Endodermal cell (in vitro differentiated cells): ENCODE measurements at regions not wholly inside any gene's neighbourhood (a gene's known extent, or its start where the extent isn't known, plus 50 kb on each side); places are given as distances from the start of the nearest gene placed in this dataset.

Experiments
- DNase-seq: peaks from one replicate; pipeline ENCODE4 v3.0.0-alpha.2; 2017
- H3K27ac ChIP-seq: 2 replicates; pipeline ENCODE4 v1.5.1; 2013; ENCODE audit warnings: mild to moderate bottlenecking, low read depth, low read length, moderate library complexity
- H3K27me3 ChIP-seq: 2 replicates; pipeline ENCODE4 v1.6.1; 2013; ENCODE audit warnings: mild to moderate bottlenecking, low read length, moderate library complexity; ENCODE audit not compliant: insufficient read depth, control insufficient read depth, poor library complexity, severe bottlenecking
- H3K36me3 ChIP-seq: 2 replicates; pipeline ENCODE4 v1.7.0; 2013; ENCODE audit warnings: mild to moderate bottlenecking, low read length, moderate library complexity; ENCODE audit not compliant: control insufficient read depth, insufficient read depth
- H3K4me1 ChIP-seq: one replicate; pipeline ENCODE4 v1.7.0; 2013; ENCODE audit warnings: low read length; ENCODE audit not compliant: control insufficient read depth, insufficient read depth
- H3K4me3 ChIP-seq: 2 replicates; pipeline ENCODE4 v1.5.1; 2013; ENCODE audit warnings: mild to moderate bottlenecking, low read length, moderate library complexity
- H3K9ac ChIP-seq: 2 replicates; pipeline ENCODE4 v1.6.1; 2013; ENCODE audit warnings: mild to moderate bottlenecking, low read length, moderate library complexity; ENCODE audit not compliant: poor library complexity, severe bottlenecking; ENCODE audit errors: extremely low read depth
- H3K9me3 ChIP-seq: 2 replicates; pipeline ENCODE4 v1.6.1; 2013; ENCODE audit warnings: mild to moderate bottlenecking, low read length, moderate library complexity; ENCODE audit not compliant: control insufficient read depth
- H3K27ac Mint-ChIP-seq: 2 replicates; pipeline ENCODE4 v1.8.0; 2020; ENCODE audit warnings: mixed read lengths
- H3K27me3 Mint-ChIP-seq: 2 replicates; pipeline ENCODE4 v1.8.0; 2021; ENCODE audit warnings: mild to moderate bottlenecking, mixed read lengths; ENCODE audit not compliant: insufficient read depth
- H3K36me3 Mint-ChIP-seq: 2 replicates; pipeline ENCODE4 v1.8.0; 2020; ENCODE audit warnings: low read depth, mixed read lengths
- H3K4me1 Mint-ChIP-seq: 2 replicates; pipeline ENCODE4 v1.8.0; 2020; ENCODE audit warnings: mixed read lengths
- H3K4me3 Mint-ChIP-seq: 2 replicates; pipeline ENCODE4 v1.8.0; 2020; ENCODE audit warnings: mild to moderate bottlenecking, moderate library complexity, mixed read lengths
- H3K9me3 Mint-ChIP-seq: 2 replicates; pipeline ENCODE4 v1.8.0; 2020; ENCODE audit warnings: mild to moderate bottlenecking, mixed read lengths
- WGBS, 2 experiments: methylation state at CpG; one replicate each; pipeline versions ENCODE4 v1.1.5 to v1.1.7; 2013; ENCODE audit warnings: missing lambda C conversion rate in 2 of 2, mixed read lengths in 1 of 2; ENCODE audit not compliant: insufficient coverage in 1 of 2, insufficient read length in 1 of 2; 5-methylcytosine and 5-hydroxymethylcytosine counted together
- TF ChIP-seq, protein P1 (sequence below): fragments of 200-600 bp; sonication (generic); conservative IDR thresholded peaks from 2 replicates; pipeline ENCODE4 v1.5.0; 2021; ENCODE audit warnings: antibody characterized with exemption, mild to moderate bottlenecking

DNA sequence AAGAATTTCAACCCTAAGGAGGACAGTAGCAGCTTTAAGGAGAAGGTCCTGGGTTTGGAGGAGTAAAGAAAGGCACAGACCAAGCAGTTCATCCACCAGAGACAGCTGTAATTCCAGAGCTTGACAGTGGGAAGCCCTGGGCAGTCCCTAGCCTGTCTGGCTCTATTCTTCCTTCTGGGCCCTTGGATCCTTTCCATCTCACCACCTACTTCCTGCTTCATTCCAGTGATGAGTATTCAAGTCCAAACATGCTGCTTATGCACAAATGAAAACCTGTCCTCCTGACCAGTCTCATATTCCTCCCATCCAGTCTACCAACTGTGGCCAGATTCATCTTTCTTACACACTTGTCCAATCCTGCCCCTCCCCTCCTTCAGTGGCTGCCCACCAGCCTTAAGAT lies 171.4 kb downstream of the CNTN3 start:
- TF ChIP-seq, protein P1, sequence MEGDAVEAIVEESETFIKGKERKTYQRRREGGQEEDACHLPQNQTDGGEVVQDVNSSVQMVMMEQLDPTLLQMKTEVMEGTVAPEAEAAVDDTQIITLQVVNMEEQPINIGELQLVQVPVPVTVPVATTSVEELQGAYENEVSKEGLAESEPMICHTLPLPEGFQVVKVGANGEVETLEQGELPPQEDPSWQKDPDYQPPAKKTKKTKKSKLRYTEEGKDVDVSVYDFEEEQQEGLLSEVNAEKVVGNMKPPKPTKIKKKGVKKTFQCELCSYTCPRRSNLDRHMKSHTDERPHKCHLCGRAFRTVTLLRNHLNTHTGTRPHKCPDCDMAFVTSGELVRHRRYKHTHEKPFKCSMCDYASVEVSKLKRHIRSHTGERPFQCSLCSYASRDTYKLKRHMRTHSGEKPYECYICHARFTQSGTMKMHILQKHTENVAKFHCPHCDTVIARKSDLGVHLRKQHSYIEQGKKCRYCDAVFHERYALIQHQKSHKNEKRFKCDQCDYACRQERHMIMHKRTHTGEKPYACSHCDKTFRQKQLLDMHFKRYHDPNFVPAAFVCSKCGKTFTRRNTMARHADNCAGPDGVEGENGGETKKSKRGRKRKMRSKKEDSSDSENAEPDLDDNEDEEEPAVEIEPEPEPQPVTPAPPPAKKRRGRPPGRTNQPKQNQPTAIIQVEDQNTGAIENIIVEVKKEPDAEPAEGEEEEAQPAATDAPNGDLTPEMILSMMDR = no peak
- Mint-ChIP-seq H3K4me3 (no peak overlapping the region), H3K36me3 (no peaks in the 10 kb centered on the region), H3K9me3 (no peaks in the 10 kb centered on the region), H3K27ac (no peak overlapping the region), H3K4me1 (no peaks in the 10 kb centered on the region), H3K27me3 (peaks cover 7% of the 10 kb centered on the region)
- DNase-seq = no peak
- H3K27me3 ChIP-seq = no peaks in the 10 kb centered on the region
- H3K36me3 ChIP-seq = no peaks in the 10 kb centered on the region
- no peaks in the 10 kb centered on the region for H3K9me3 ChIP-seq
- H3K9ac ChIP-seq = no peak overlapping the region
- no peaks in the 10 kb centered on the region for H3K4me1 ChIP-seq
- no peak overlapping the region for H3K4me3 ChIP-seq
- no peak overlapping the region for H3K27ac ChIP-seq

DNA sequence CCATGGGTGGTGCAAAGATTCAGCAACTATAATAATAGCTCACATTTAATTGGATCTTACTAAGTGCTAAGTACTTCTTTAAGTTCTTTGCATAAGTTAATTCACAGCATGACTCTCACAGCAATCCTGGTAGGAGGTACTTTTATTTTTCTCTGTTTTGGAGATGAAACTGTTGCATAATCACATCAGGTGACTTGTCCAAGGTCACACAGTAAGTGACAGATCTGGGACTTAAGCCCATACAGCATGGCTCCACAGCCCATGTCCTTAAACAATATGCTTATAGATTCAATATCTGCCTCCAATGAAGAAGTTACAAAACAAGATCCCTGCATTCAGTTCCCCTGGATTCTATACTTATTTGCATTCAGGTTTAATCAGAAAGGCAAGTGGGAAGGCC lies 171.8 kb downstream of the CNTN3 start:
- H3K4me1 ChIP-seq = no peaks in the 10 kb centered on the region
- Mint-ChIP-seq H3K4me3 (no peak overlapping the region), H3K4me1 (no peaks in the 10 kb centered on the region), H3K27ac (no peak overlapping the region), H3K27me3 (peaks cover 7% of the 10 kb centered on the region), H3K9me3 (no peaks in the 10 kb centered on the region), H3K36me3 (no peaks in the 10 kb centered on the region)
- H3K36me3 ChIP-seq = no peaks in the 10 kb centered on the region
- H3K27me3 ChIP-seq = no peaks in the 10 kb centered on the region
- no peak overlapping the region for H3K27ac ChIP-seq
- DNase-seq = no peak
- no peaks in the 10 kb centered on the region for H3K9me3 ChIP-seq
- H3K4me3 ChIP-seq = no peak overlapping the region
- TF ChIP-seq, protein P1 = no peak
- H3K9ac ChIP-seq = no peak overlapping the region

DNA sequence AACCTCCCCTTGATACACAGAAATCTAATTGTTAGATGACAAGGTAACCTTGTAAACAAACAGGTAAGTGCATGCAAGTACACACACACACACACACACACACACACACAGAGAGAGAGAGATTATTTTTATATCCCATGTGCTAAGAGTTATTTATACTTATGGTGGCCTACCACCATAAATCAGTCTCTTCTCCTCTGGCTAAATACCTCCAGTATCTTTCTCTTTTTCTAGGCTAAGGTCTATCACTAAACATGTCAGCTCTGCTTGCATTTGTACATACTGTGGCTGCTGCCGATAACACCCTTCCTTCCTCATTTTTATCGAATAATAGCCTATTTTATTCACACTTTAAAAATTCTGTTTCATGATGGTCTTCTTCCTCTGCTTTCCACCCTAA lies 172.4 kb downstream of the CNTN3 start:
- Mint-ChIP-seq H3K4me3 (no peak overlapping the region), H3K27me3 (peaks cover 7% of the 10 kb centered on the region), H3K27ac (no peak overlapping the region), H3K36me3 (no peaks in the 10 kb centered on the region), H3K9me3 (no peaks in the 10 kb centered on the region), H3K4me1 (no peaks in the 10 kb centered on the region)
- Histone ChIP-seq H3K27ac (no peak overlapping the region), H3K9me3 (no peaks in the 10 kb centered on the region), H3K36me3 (no peaks in the 10 kb centered on the region), H3K4me1 (no peaks in the 10 kb centered on the region), H3K4me3 (no peak overlapping the region), H3K27me3 (no peaks in the 10 kb centered on the region), H3K9ac (no peak overlapping the region)
- TF ChIP-seq, protein P1 = no peak
- no peak for DNase-seq
- 86 to 96% methylated on average over 2 of the region's 2 CpGs for WGBS, 2 experiments
